HCT116 (cell line): ENCODE measurements at regions not wholly inside any gene's neighbourhood (a gene's known extent, or its start where the extent isn't known, plus 50 kb on each side); places are given as distances from the start of the nearest gene placed in this dataset.
"Not testable (repeated sequence)": the region's sequence is repeated elsewhere in the genome, so short reads cannot be mapped to it uniquely, and the experiment has no call there.

ENCODE experiments used
- ATAC-seq: fragments of 200-7000 bp; cut with Tn5 transposase; 2 replicates; pipeline ENCODE4 v1.9.1; 2020; ENCODE audit warnings: mild to moderate bottlenecking, moderate library complexity
- BruUV-seq: library from RNA; stranded (reverse); fragments of 400-500 nt; replicated peaks from 2 replicates; lab custom pipeline; 2021; lab: Mats Ljungman, UMichigan
- CTCF ChIA-PET: fragments of 300-600 bp; sonication (Branson Sonifier 250); formaldehyde crosslinking; loops from one replicate; lab custom pipeline; 2021; ENCODE audit warnings: antibody characterized with exemption; lab: Charles Lee
- POLR2A ChIA-PET: fragments of 300-600, 350-600 bp; sonication (Branson Sonifier 250); formaldehyde crosslinking; loops from one replicate; lab custom pipeline; 2021; ENCODE audit warnings: antibody characterized with exemption; lab: Charles Lee
- RAD21 ChIA-PET, 2 experiments: fragments of 300-600 bp; sonication (Branson Sonifier 250); formaldehyde crosslinking; loops; one replicate each; lab custom pipeline; 2023; ENCODE audit warnings: low total read pairs in 2 of 2; ENCODE audit not compliant: uncharacterized antibody in 2 of 2, unreplicated experiment in 2 of 2, low non-redundant PET in 1 of 2; lab: Charles Lee
- DNase-seq: peaks from one replicate; pipeline ENCODE4 v3.0.0-alpha.2; 2010; ENCODE audit warnings: low read depth, low spot score
- H2AFZ ChIP-seq: fragments of 200-600 bp; shearing (Covaris generic), sonication (generic); 2 replicates; pipeline ENCODE4 v1.6.1; 2017; ENCODE audit warnings: low read depth, mixed run types, mixed read lengths, antibody characterized with exemption, low read length; ENCODE audit not compliant: poor library complexity, severe bottlenecking
- H3K27ac ChIP-seq: 2 replicates; pipeline ENCODE4 v1.5.1; 2012; ENCODE audit warnings: low read depth, low read length
- H3K27me3 ChIP-seq: fragments of 200-600 bp; sonication (generic); 2 replicates; pipeline ENCODE4 v1.6.1; 2016; ENCODE audit warnings: mixed run types, low read length, mixed read lengths; ENCODE audit not compliant: insufficient read depth
- H3K36me3 ChIP-seq, 2 experiments: fragments of 200-500 bp in 1 of 2; fragments of 200-600 bp in 1 of 2; sonication (Bioruptor generic) in 1 of 2; sonication (generic) in 1 of 2; 2 replicates each; pipeline versions ENCODE4 v1.5.1 to v1.6.1; 2014 to 2016; ENCODE audit warnings: low read length in 2 of 2, inconsistent platforms in 1 of 2, mixed read lengths in 1 of 2, mixed run types in 1 of 2; ENCODE audit not compliant: insufficient read depth in 2 of 2, control insufficient read depth in 1 of 2
- H3K4me1 ChIP-seq, 2 experiments: fragments of 200-600 bp in 1 of 2; sonication (generic) in 1 of 2; 2 replicates each; pipeline versions ENCODE4 v1.5.1 to v1.6.1; 2012 to 2017; ENCODE audit warnings: low read length in 2 of 2, inconsistent platforms in 1 of 2, mild to moderate bottlenecking in 1 of 2, mixed read lengths in 1 of 2, mixed run types in 1 of 2, moderate library complexity in 1 of 2; ENCODE audit not compliant: insufficient read depth in 2 of 2, control insufficient read depth in 1 of 2
- H3K4me2 ChIP-seq: fragments of 200-600 bp; sonication (generic); 2 replicates; pipeline ENCODE4 v1.6.1; 2017; ENCODE audit warnings: mixed run types, low read length, mixed read lengths
- H3K4me3 ChIP-seq, 2 experiments: fragments of 200-600 bp in 1 of 2; sonication (generic) in 1 of 2; replicated peaks in 1 of 2; 2 replicates each; pipeline ENCODE4 v1.5.1; 2011 to 2016; ENCODE audit warnings: low read length in 2 of 2, control low read depth in 1 of 2, low read depth in 1 of 2, mild to moderate bottlenecking in 1 of 2, mixed read lengths in 1 of 2, mixed run types in 1 of 2
- H3K79me2 ChIP-seq: fragments of 200-600 bp; sonication (generic); 2 replicates; pipeline ENCODE4 v1.6.1; 2017; ENCODE audit warnings: mild to moderate bottlenecking, mixed run types, low read length, moderate library complexity, mixed read lengths; ENCODE audit not compliant: insufficient read depth
- H3K9ac ChIP-seq: fragments of 200-600 bp; sonication (generic); 2 replicates; pipeline ENCODE4 v1.6.1; 2016; ENCODE audit warnings: low read length, mixed read lengths
- H3K9me2 ChIP-seq: fragments of 200-600 bp; sonication (generic), shearing (Covaris generic); 2 replicates; pipeline ENCODE4 v1.6.1; 2017; ENCODE audit warnings: mixed run types, mild to moderate bottlenecking, moderate library complexity; ENCODE audit not compliant: insufficient read depth
- H3K9me3 ChIP-seq, 2 experiments: fragments of 200-500 bp in 1 of 2; fragments of 200-600 bp in 1 of 2; sonication (Bioruptor generic) in 1 of 2; sonication (generic) in 1 of 2; 2 replicates each; pipeline ENCODE4 v1.6.1; 2014 to 2017; ENCODE audit warnings: low read length in 2 of 2, mixed read lengths in 2 of 2, inconsistent platforms in 1 of 2, low read depth in 1 of 2, mild to moderate bottlenecking in 1 of 2, mixed run types in 1 of 2, moderate library complexity in 1 of 2; ENCODE audit not compliant: control insufficient read depth in 1 of 2, insufficient read depth in 1 of 2
- H4K20me1 ChIP-seq: fragments of 200-600 bp; sonication (generic), shearing (Covaris generic); 2 replicates; pipeline ENCODE4 v1.6.1; 2017; ENCODE audit warnings: mixed run types, mild to moderate bottlenecking, moderate library complexity; ENCODE audit not compliant: insufficient read depth
- CBX3 ChIP-seq: IDR thresholded peaks from 2 replicates; pipeline ENCODE4 v1.6.1; 2012; ENCODE audit warnings: low read depth
- CEBPB ChIP-seq: IDR thresholded peaks from 2 replicates; pipeline ENCODE4 v1.6.1; 2012; ENCODE audit warnings: low read depth
- EGR1 ChIP-seq: IDR thresholded peaks from 2 replicates; pipeline ENCODE4 v1.6.1; 2012; ENCODE audit warnings: low read depth
- EZH2phosphoT487 ChIP-seq: fragments of 200-600 bp; IDR thresholded peaks from 2 replicates; pipeline ENCODE4 v1.6.1; 2018; ENCODE audit warnings: antibody characterized with exemption, borderline replicate concordance
- FOSL1 ChIP-seq: IDR thresholded peaks from 2 replicates; pipeline ENCODE4 v1.6.1; 2012; ENCODE audit warnings: low read depth
- JUND ChIP-seq: IDR thresholded peaks from 2 replicates; pipeline ENCODE4 v1.6.1; 2012
- POLR2A ChIP-seq: IDR thresholded peaks from 2 replicates; pipeline ENCODE4 v1.7.0; 2011; ENCODE audit warnings: borderline replicate concordance; ENCODE audit not compliant: insufficient read depth, insufficient read length; ENCODE audit errors: extremely low read depth
- TCF7L2 ChIP-seq: IDR thresholded peaks from 2 replicates; pipeline ENCODE4 v1.7.0; 2011; ENCODE audit warnings: borderline replicate concordance, inconsistent platforms; ENCODE audit not compliant: insufficient read depth, insufficient read length; ENCODE audit errors: extremely low read depth
- ZNF274 ChIP-seq: fragments of 200-500 bp; sonication (Bioruptor generic); IDR thresholded peaks from 2 replicates; pipeline ENCODE4 v1.6.1; 2014; ENCODE audit warnings: mild to moderate bottlenecking, low read depth, low read length, inconsistent platforms
- intact Hi-C: fragments of 100-400 bp; cut with micrococcal nuclease; formaldehyde crosslinking; loops from 2 replicates; pipeline ENCODE4 v1.10.0; 2022
- TF ChIP-seq, protein P1 (sequence below), 3 experiments: fragments of 200-600 bp in 1 of 3; sonication (generic) in 1 of 3; IDR thresholded peaks in 2 of 3; conservative IDR thresholded peaks in 1 of 3; 2 replicates each; pipeline ENCODE4 v1.5.1; 2012 to 2017; ENCODE audit warnings: low read depth in 2 of 3, low read length in 2 of 3, antibody characterized with exemption in 1 of 3, borderline replicate concordance in 1 of 3, control low read depth in 1 of 3, mild to moderate bottlenecking in 1 of 3, mixed read lengths in 1 of 3, mixed run types in 1 of 3, moderate library complexity in 1 of 3; ENCODE audit not compliant: insufficient read depth in 1 of 3
- TF ChIP-seq, protein P2 (sequence below): IDR thresholded peaks from 2 replicates; pipeline ENCODE4 v1.6.1; 2012; ENCODE audit warnings: low read depth
- TF ChIP-seq, protein P3 (sequence below): IDR thresholded peaks from 2 replicates; pipeline ENCODE4 v1.6.1; 2011; ENCODE audit warnings: mild to moderate bottlenecking, low read length, moderate library complexity; ENCODE audit not compliant: insufficient replicate concordance; ENCODE audit errors: extremely low read depth
- TF ChIP-seq, protein P4 (sequence below): IDR thresholded peaks from 2 replicates; pipeline ENCODE4 v1.6.1; 2012
- TF ChIP-seq, protein P5 (sequence below): IDR thresholded peaks from 2 replicates; pipeline ENCODE4 v1.6.1; 2012

DNA sequence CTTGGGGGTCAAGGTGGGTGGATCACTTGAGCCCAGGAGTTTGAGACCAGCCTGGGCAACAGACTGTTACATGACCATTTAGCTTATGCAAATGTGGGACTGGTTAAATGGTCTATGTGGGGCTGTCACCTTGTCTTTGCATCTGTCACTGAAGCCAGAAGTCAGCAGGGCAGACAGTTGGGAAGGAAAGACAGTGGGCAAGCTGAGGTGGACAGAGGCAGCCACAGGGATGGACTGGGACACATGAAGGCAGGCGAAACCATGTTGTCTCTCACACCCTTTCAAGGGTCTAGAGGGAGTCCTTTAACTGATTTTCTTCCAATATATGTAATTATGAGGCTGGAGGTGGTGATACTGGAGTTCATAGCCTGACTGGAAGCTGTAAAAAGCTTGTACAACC lies 426.4 kb downstream of the TMEM121 start:
- POLR2A ChIA-PET, result no interaction called here
- no peaks in the 10 kb centered on the region for H3K9me3 ChIP-seq
- H3K4me2 ChIP-seq, result no peak overlapping the region
- no TSS peak for BruUV-seq
- no peaks in the 10 kb centered on the region for H3K9me2 ChIP-seq
- H2AFZ ChIP-seq, result no peak overlapping the region
- no peaks in the 10 kb centered on the region for H3K79me2 ChIP-seq
- H3K27me3 ChIP-seq, result no peaks in the 10 kb centered on the region
- H3K36me3 ChIP-seq, result no peaks in the 10 kb centered on the region
- no peak for DNase-seq
- H3K27ac ChIP-seq, result no peak overlapping the region
- CTCF ChIA-PET, result no interaction called here
- no peak overlapping the region for H3K9ac ChIP-seq
- ATAC-seq, result no peak
- intact Hi-C loops, result no loop called here
- RAD21 ChIA-PET, result no interaction called here
- no peaks in the 10 kb centered on the region for H3K4me1 ChIP-seq
- H4K20me1 ChIP-seq, result no peaks in the 10 kb centered on the region
- TF ChIP-seq EGR1 (no peak), CEBPB (no peak), JUND (no peak), FOSL1 (no peak), CBX3 (no peak), EZH2phosphoT487 (no peak), ZNF274 (no peak), POLR2A (no peak), TCF7L2 (no peak)
- TF ChIP-seq, protein P1, sequence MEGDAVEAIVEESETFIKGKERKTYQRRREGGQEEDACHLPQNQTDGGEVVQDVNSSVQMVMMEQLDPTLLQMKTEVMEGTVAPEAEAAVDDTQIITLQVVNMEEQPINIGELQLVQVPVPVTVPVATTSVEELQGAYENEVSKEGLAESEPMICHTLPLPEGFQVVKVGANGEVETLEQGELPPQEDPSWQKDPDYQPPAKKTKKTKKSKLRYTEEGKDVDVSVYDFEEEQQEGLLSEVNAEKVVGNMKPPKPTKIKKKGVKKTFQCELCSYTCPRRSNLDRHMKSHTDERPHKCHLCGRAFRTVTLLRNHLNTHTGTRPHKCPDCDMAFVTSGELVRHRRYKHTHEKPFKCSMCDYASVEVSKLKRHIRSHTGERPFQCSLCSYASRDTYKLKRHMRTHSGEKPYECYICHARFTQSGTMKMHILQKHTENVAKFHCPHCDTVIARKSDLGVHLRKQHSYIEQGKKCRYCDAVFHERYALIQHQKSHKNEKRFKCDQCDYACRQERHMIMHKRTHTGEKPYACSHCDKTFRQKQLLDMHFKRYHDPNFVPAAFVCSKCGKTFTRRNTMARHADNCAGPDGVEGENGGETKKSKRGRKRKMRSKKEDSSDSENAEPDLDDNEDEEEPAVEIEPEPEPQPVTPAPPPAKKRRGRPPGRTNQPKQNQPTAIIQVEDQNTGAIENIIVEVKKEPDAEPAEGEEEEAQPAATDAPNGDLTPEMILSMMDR (IDR thresholded peaks at IDR 0.05 in 2 of 3, conservative IDR thresholded peaks at IDR 0.05 in 1 of 3; ENCODE audit: borderline replicate concordance in 1 of 3, insufficient read depth in 1 of 3, low read depth in 2 of 3, low read length in 2 of 3), result no peak
- TF ChIP-seq, protein P2, sequence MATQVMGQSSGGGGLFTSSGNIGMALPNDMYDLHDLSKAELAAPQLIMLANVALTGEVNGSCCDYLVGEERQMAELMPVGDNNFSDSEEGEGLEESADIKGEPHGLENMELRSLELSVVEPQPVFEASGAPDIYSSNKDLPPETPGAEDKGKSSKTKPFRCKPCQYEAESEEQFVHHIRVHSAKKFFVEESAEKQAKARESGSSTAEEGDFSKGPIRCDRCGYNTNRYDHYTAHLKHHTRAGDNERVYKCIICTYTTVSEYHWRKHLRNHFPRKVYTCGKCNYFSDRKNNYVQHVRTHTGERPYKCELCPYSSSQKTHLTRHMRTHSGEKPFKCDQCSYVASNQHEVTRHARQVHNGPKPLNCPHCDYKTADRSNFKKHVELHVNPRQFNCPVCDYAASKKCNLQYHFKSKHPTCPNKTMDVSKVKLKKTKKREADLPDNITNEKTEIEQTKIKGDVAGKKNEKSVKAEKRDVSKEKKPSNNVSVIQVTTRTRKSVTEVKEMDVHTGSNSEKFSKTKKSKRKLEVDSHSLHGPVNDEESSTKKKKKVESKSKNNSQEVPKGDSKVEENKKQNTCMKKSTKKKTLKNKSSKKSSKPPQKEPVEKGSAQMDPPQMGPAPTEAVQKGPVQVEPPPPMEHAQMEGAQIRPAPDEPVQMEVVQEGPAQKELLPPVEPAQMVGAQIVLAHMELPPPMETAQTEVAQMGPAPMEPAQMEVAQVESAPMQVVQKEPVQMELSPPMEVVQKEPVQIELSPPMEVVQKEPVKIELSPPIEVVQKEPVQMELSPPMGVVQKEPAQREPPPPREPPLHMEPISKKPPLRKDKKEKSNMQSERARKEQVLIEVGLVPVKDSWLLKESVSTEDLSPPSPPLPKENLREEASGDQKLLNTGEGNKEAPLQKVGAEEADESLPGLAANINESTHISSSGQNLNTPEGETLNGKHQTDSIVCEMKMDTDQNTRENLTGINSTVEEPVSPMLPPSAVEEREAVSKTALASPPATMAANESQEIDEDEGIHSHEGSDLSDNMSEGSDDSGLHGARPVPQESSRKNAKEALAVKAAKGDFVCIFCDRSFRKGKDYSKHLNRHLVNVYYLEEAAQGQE, result no peak
- TF ChIP-seq, protein P3, sequence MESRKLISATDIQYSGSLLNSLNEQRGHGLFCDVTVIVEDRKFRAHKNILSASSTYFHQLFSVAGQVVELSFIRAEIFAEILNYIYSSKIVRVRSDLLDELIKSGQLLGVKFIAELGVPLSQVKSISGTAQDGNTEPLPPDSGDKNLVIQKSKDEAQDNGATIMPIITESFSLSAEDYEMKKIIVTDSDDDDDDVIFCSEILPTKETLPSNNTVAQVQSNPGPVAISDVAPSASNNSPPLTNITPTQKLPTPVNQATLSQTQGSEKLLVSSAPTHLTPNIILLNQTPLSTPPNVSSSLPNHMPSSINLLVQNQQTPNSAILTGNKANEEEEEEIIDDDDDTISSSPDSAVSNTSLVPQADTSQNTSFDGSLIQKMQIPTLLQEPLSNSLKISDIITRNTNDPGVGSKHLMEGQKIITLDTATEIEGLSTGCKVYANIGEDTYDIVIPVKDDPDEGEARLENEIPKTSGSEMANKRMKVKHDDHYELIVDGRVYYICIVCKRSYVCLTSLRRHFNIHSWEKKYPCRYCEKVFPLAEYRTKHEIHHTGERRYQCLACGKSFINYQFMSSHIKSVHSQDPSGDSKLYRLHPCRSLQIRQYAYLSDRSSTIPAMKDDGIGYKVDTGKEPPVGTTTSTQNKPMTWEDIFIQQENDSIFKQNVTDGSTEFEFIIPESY, result no peak
- TF ChIP-seq, protein P4, sequence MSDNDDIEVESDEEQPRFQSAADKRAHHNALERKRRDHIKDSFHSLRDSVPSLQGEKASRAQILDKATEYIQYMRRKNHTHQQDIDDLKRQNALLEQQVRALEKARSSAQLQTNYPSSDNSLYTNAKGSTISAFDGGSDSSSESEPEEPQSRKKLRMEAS, result no peak
- TF ChIP-seq, protein P5, sequence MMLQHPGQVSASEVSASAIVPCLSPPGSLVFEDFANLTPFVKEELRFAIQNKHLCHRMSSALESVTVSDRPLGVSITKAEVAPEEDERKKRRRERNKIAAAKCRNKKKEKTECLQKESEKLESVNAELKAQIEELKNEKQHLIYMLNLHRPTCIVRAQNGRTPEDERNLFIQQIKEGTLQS, result no peak
- TF ChIP-seq, all 23 proteins: peak for 0
- no peak overlapping the region for H3K4me3 ChIP-seq

DNA sequence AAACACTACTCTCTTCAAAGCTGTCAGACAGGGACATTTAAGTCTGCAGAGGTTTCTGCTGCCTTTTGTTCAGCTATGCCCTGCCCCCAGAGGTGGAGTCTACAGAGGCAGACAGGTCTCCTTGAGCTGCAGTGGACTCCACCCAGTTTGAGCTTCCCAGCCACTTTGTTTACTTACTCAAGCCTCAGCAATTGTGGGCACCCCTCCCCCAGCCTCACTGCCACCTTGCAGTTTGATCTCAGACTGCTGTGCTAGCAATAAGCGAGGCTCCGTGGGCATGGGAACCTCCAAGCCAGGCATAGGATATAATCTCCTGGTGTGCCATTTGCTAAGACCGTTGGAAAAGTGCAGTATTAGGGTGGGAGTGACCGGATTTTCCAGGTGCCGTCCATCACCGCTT lies 435.2 kb downstream of the TMEM121 start:
- ATAC-seq, H3K27ac ChIP-seq, H3K4me2 ChIP-seq, CTCF ChIA-PET, H3K4me1 ChIP-seq, H4K20me1 ChIP-seq, DNase-seq, H2AFZ ChIP-seq, H3K27me3 ChIP-seq, intact Hi-C loops, RAD21 ChIA-PET, BruUV-seq, H3K4me3 ChIP-seq, H3K79me2 ChIP-seq, H3K9me3 ChIP-seq, POLR2A ChIA-PET, H3K36me3 ChIP-seq, H3K9me2 ChIP-seq, H3K9ac ChIP-seq: not testable (repeated sequence)
